NCI-H524 treated with DMSO at 0.1 percent for 48 hours (cell line): ENCODE measurements at regions not wholly inside any gene's neighbourhood (a gene's known extent, or its start where the extent isn't known, plus 50 kb on each side); places are given as distances from the start of the nearest gene placed in this dataset.

Experiments
- DNase-seq: peaks from one replicate; lab custom pipeline; 2025; lab: John Stamatoyannopoulos, UW

GRCh38 chr2:74735009-74735408, 81.0 kb downstream of the SEMA4F start:
- no peak for DNase-seq

GRCh38 chr2:74735564-74735963, 81.5 kb downstream of the SEMA4F start:
- DNase-seq: peak; percentile 82

GRCh38 chr2:74736589-74736988, 82.5 kb downstream of the SEMA4F start:
- no peak for DNase-seq

- DNase-seq: no peak
Measured at GRCh38 chr2:74738586-74738985, 84.5 kb downstream of the SEMA4F start.

- DNase-seq: no peak
Measured at GRCh38 chr2:74739129-74739528, 85.1 kb downstream of the SEMA4F start.

- no peak for DNase-seq
Measured at GRCh38 chr2:74739733-74740241, 85.7 kb downstream of the SEMA4F start.

GRCh38 chr2:74740395-74740740, 86.3 kb downstream of the SEMA4F start:
- no peak for DNase-seq

- DNase-seq: no peak
Measured at GRCh38 chr2:74740741-74741431, 86.8 kb downstream of the SEMA4F start.

GRCh38 chr2:74741629-74742028, 87.6 kb downstream of the SEMA4F start:
- peak; percentile 45 for DNase-seq

GRCh38 chr2:74742471-74742870, 88.4 kb downstream of the SEMA4F start:
- no peak for DNase-seq

- DNase-seq: no peak
Measured at GRCh38 chr2:74743039-74743438, 89.0 kb downstream of the SEMA4F start.

GRCh38 chr2:74743778-74744177, 89.7 kb downstream of the SEMA4F start:
- DNase-seq: no peak

- DNase-seq: no peak
Measured at GRCh38 chr2:74744731-74745515, 89.0 kb upstream of the HK2 start.

GRCh38 chr2:74745766-74746165, 88.2 kb upstream of the HK2 start:
- no peak for DNase-seq

- DNase-seq: no peak
Measured at GRCh38 chr2:74746480-74746879, 87.4 kb upstream of the HK2 start.

GRCh38 chr2:74747411-74748080, 86.4 kb upstream of the HK2 start:
- no peak for DNase-seq

GRCh38 chr2:74748665-74749064, 85.3 kb upstream of the HK2 start:
- no peak for DNase-seq

- DNase-seq: no peak
Measured at GRCh38 chr2:74749432-74749831, 84.5 kb upstream of the HK2 start.

- no peak for DNase-seq
Measured at GRCh38 chr2:74751981-74752851, 81.7 kb upstream of the HK2 start.

GRCh38 chr2:74755386-74755785, 78.5 kb upstream of the HK2 start:
- DNase-seq: no peak

GRCh38 chr2:74756356-74756890, 77.5 kb upstream of the HK2 start:
- DNase-seq: no peak

GRCh38 chr2:74759986-74760385, 73.9 kb upstream of the HK2 start:
- no peak for DNase-seq
